Caco-2 (cell line): ENCODE measurements at regions not wholly inside any gene's neighbourhood (a gene's known extent, or its start where the extent isn't known, plus 50 kb on each side); places are given as distances from the start of the nearest gene placed in this dataset.

ENCODE experiments used
- BruUV-seq: library from RNA; stranded (reverse); fragments of 400-500 nt; replicated peaks from 2 replicates; lab custom pipeline; 2021; lab: Mats Ljungman, UMichigan
- CTCF ChIA-PET: fragments of 300-600 bp; sonication (Branson Sonifier 250); formaldehyde crosslinking; loops from one replicate; lab custom pipeline; 2022; ENCODE audit warnings: antibody characterized with exemption; lab: Charles Lee
- POLR2A ChIA-PET: fragments of 300-600 bp; sonication (Branson Sonifier 250); formaldehyde crosslinking; loops from one replicate; lab custom pipeline; 2022; ENCODE audit warnings: antibody characterized with exemption; lab: Charles Lee
- DNase-seq, 2 experiments: peaks; one replicate each; pipeline versions ENCODE4 v3.0.0 to v3.0.0-alpha.2; 2020 to 2022
- H3K27me3 ChIP-seq: replicated peaks from 2 replicates; pipeline ENCODE4 v1.6.0; 2011; ENCODE audit warnings: low read length; ENCODE audit not compliant: control insufficient read depth, insufficient read depth
- H3K36me3 ChIP-seq: 2 replicates; pipeline ENCODE4 v1.5.1; 2011; ENCODE audit warnings: low read length; ENCODE audit not compliant: control insufficient read depth, insufficient read depth
- H3K4me1 ChIP-seq: fragments of 250-450 bp; sonication (Bioruptor Pico); 2 replicates; pipeline ENCODE4 v1.5.1; 2020; ENCODE audit warnings: mild to moderate bottlenecking
- H3K4me3 ChIP-seq: 2 replicates; pipeline ENCODE4 v1.5.1; 2011; ENCODE audit warnings: low read depth, mild to moderate bottlenecking, control low read depth, low read length
- H3K9me3 ChIP-seq: fragments of 250-450 bp; sonication (Bioruptor Pico); 2 replicates; pipeline ENCODE4 v1.5.1; 2020; ENCODE audit warnings: mild to moderate bottlenecking, moderate library complexity
- H3K27ac Mint-ChIP-seq: one replicate; pipeline ENCODE4 v1.8.0; 2022; ENCODE audit warnings: mixed read lengths; ENCODE audit not compliant: unreplicated experiment
- H3K27me3 Mint-ChIP-seq: one replicate; pipeline ENCODE4 v1.8.0; 2022; ENCODE audit warnings: mixed read lengths; ENCODE audit not compliant: insufficient read depth, unreplicated experiment
- H3K36me3 Mint-ChIP-seq: one replicate; pipeline ENCODE4 v1.8.0; 2022; ENCODE audit warnings: mild to moderate bottlenecking, mixed read lengths; ENCODE audit not compliant: insufficient read depth, unreplicated experiment
- H3K4me1 Mint-ChIP-seq: one replicate; pipeline ENCODE4 v1.8.0; 2022; ENCODE audit warnings: low read depth, mixed read lengths; ENCODE audit not compliant: unreplicated experiment
- H3K4me3 Mint-ChIP-seq: one replicate; pipeline ENCODE4 v1.8.0; 2022; ENCODE audit warnings: mild to moderate bottlenecking, moderate library complexity, mixed read lengths; ENCODE audit not compliant: unreplicated experiment
- H3K9me3 Mint-ChIP-seq: one replicate; pipeline ENCODE4 v1.8.0; 2022; ENCODE audit warnings: mixed read lengths; ENCODE audit not compliant: unreplicated experiment
- CTCF ChIP-seq, 2 experiments: fragments of 200-600 bp in 1 of 2; IDR thresholded peaks; 1 replicate in 1 of 2; 2 replicates in 1 of 2; pipeline versions ENCODE4 v1.5.1 to v1.8.0; 2011 to 2022; ENCODE audit warnings: antibody characterized with exemption in 1 of 2, control low read depth in 1 of 2, inconsistent platforms in 1 of 2, low read depth in 1 of 2, low read length in 1 of 2, mild to moderate bottlenecking in 1 of 2, moderate library complexity in 1 of 2; ENCODE audit not compliant: insufficient read depth in 1 of 2, severe bottlenecking in 1 of 2, unreplicated experiment in 1 of 2
- intact Hi-C: fragments of 100-400 bp; cut with micrococcal nuclease; formaldehyde crosslinking; loops from one replicate; pipeline ENCODE4 v1.10.0; 2022; ENCODE audit not compliant: unreplicated experiment

GRCh38 chr22:44576311-44577260, 78.6 kb upstream of the RTL6 start:
- H3K27me3 Mint-ChIP-seq: peaks cover 23% of the 10 kb centered on the region
- TF ChIP-seq CTCF (IDR thresholded peaks at IDR 0.05; ENCODE audit: insufficient read depth in 1 of 2, low read depth in 1 of 2, low read length in 1 of 2, severe bottlenecking in 1 of 2, unreplicated experiment in 1 of 2): no peak
- no peaks in the 10 kb centered on the region for H3K4me1 Mint-ChIP-seq
- BruUV-seq: no TSS peak
- ChIA-PET POLR2A (no interaction called here), CTCF (interaction anchor here (0.6 kb wide), 1 partner anchor 20 kb away, joined by 7 read pairs; no protein-coding TSS in a partner anchor)
- no peak overlapping the region for H3K27ac Mint-ChIP-seq
- H3K9me3 Mint-ChIP-seq: no peaks in the 10 kb centered on the region
- no peak overlapping the region for H3K4me3 ChIP-seq
- DNase-seq: no peak
- H3K4me1 ChIP-seq: no peaks in the 10 kb centered on the region
- H3K4me3 Mint-ChIP-seq: no peak overlapping the region
- no peaks in the 10 kb centered on the region for H3K36me3 Mint-ChIP-seq
- H3K27me3 ChIP-seq: peaks cover under 1% of the 10 kb centered on the region
- intact Hi-C loops: no loop called here
- H3K36me3 ChIP-seq: no peaks in the 10 kb centered on the region
- H3K9me3 ChIP-seq: no peaks in the 10 kb centered on the region

DNA sequence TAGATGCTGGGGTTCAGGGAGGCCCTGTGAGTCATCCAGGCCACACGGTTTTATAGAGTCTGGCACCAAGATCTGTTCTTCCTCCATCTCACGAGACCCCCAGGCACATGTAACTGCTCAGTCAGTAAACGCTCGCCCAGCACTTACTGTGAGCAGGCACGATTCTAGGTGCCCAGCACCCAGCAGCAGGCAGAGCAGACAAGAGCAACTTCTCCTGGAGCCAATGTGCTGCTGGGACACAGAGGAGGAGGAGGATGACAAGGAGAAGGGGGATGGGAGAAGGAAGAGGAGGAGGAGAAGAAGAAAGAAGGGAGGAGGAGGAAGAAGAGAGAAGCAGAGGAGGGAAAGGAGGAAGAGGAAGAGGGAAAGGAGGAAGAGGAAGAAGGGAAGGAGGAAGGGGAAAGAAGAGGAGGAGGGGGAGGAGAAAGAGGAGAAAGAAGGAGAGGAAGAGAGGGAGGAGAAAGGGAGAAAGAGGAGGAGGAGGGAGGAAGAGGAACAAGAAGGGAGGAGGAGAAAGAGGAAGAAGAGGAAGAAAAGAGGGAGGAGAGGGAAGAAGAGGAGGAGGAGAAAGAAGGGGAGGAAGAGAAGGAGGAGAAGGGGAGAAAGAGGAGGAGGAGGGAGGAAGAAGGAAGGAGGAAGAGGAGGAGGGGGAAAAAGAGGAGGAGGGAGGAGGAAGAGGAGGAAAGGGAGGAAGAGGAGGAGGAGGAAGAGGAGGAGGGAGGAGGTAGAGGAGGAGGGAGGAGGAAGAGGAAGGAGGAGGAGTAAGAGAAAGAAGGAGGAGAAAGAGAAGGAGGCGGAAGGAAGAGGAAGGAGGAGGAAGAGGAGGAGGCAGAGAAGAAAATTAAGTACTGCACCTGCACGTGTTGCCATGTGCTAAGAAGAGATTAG, 77.6 kb upstream of the RTL6 start:
- Histone ChIP-seq H3K9me3 (no peaks in the 10 kb centered on the region), H3K27me3 (peaks cover 2% of the 10 kb centered on the region), H3K36me3 (no peaks in the 10 kb centered on the region), H3K4me1 (no peaks in the 10 kb centered on the region), H3K4me3 (no peak overlapping the region)
- no peak for DNase-seq
- Mint-ChIP-seq H3K4me3 (no peak overlapping the region), H3K27ac (no peak overlapping the region), H3K27me3 (peaks cover 21% of the 10 kb centered on the region), H3K36me3 (no peaks in the 10 kb centered on the region), H3K4me1 (no peaks in the 10 kb centered on the region), H3K9me3 (no peaks in the 10 kb centered on the region)
- ChIA-PET CTCF (no interaction called here), POLR2A (no interaction called here)
- no TSS peak for BruUV-seq
- intact Hi-C loops: no loop called here
- no peak for TF ChIP-seq CTCF (IDR thresholded peaks at IDR 0.05; ENCODE audit: insufficient read depth in 1 of 2, low read depth in 1 of 2, low read length in 1 of 2, severe bottlenecking in 1 of 2, unreplicated experiment in 1 of 2)

DNA sequence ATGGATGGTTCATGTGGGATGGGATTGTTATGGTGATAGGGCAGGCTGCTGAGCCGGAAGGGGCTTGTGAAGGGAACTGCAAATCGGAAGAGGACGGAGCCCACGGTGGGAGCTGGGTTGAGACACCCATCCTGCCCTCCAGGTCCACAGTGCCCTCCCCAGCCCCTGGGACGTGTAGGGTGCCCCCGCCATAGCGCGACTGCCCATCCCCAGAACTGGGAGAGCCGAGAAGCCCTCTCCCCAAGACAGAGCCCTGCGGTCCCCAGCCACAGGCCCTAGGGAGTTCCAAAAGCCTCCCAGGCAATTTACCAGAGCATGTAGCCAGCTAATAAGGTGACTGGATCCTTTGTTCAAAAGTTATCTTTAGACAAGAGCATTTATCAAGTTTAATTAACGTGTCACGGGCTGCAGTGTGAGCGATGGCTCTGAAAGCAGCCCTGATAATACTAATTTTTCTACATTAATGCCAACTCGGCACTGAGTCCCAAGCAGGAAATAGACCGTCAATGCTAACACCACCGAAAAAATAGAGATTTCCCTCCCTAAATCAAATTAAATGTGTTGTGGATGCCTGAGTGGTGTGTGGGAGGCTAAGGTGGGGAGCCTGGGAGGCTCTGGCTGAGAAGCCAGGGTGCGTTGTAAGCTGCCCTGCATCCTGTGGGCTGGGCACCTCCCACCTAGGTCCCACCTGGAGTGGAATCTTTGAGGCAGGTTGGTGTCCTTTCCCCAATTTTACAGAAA, 76.8 kb upstream of the RTL6 start:
- H3K4me1 ChIP-seq: no peaks in the 10 kb centered on the region
- ChIA-PET POLR2A (no interaction called here), CTCF (no interaction called here)
- BruUV-seq: no TSS peak
- intact Hi-C loops: no loop called here
- Mint-ChIP-seq H3K4me3 (no peak overlapping the region), H3K9me3 (no peaks in the 10 kb centered on the region), H3K36me3 (no peaks in the 10 kb centered on the region), H3K27ac (no peak overlapping the region), H3K4me1 (no peaks in the 10 kb centered on the region), H3K27me3 (peaks cover 24% of the 10 kb centered on the region)
- no peak for DNase-seq
- H3K27me3 ChIP-seq: peaks cover 2% of the 10 kb centered on the region; the same call in 1 of the 2 replicates
- no peak for TF ChIP-seq CTCF (IDR thresholded peaks at IDR 0.05; ENCODE audit: insufficient read depth in 1 of 2, low read depth in 1 of 2, low read length in 1 of 2, severe bottlenecking in 1 of 2, unreplicated experiment in 1 of 2)
- H3K36me3 ChIP-seq: no peaks in the 10 kb centered on the region
- no peaks in the 10 kb centered on the region for H3K9me3 ChIP-seq
- no peak overlapping the region for H3K4me3 ChIP-seq
